CD4-positive, alpha-beta T cell treated with Interleukin-21 for 1 hour (primary cell): ENCODE measurements at regions not wholly inside any gene's neighbourhood (a gene's known extent, or its start where the extent isn't known, plus 50 kb on each side); places are given as distances from the start of the nearest gene placed in this dataset.
"Not testable (repeated sequence)": the region's sequence is repeated elsewhere in the genome, so short reads cannot be mapped to it uniquely, and the experiment has no call there.

Experiments
- DNase-seq: peaks from one replicate; pipeline ENCODE4 v3.0.0-alpha.2; 2020

DNA sequence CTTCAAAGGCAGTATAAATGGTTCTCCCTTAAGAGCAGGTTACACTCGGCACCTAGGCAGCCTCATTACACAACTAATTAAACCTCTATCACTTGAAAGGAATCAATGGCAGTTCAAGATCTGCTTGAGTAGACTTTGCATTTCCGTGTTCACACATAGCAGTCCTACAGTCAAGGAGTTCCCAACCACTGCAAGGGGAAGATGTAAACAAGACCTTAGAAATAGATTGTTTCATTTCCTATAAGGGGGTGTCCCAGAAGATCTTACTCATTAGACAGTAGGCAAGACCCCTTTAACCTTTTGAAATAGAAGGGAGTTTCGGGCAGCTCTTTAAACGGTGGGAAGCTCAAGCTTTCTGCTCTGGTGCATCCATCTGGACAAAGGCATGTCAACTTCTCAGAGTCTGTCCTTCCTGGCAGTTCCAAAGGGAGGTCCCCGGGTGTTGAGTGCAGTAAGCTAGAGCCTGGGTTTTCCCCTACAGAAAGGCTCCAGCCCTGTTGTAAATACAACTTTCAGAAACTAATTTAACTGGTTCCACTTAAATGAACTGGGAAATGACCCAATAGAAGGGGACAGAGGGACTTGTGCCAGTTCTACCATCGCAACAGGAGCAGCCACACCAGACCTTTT is 150.8 kb downstream of the RBMX2 start:
- DNase-seq, result no peak

DNA sequence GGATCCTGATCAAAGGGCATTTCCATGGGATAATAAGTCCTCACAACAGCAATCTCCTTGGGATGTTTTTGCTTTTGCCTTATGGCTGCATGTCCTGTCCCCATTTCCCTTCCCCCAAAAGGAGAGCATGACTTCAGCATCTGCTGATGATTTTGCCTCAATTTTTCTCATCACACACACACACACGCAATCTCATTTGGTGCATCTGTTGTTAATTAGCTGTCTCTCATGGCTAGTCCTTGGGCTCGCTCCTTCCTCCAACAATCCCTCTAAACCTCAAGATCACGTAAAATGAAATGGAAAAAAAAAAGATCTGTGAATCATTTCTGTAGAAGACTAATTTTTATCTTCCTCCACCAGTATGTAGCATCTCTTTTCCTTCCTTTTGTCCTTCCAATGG is 153.6 kb downstream of the RBMX2 start:
- no peak for DNase-seq

DNA sequence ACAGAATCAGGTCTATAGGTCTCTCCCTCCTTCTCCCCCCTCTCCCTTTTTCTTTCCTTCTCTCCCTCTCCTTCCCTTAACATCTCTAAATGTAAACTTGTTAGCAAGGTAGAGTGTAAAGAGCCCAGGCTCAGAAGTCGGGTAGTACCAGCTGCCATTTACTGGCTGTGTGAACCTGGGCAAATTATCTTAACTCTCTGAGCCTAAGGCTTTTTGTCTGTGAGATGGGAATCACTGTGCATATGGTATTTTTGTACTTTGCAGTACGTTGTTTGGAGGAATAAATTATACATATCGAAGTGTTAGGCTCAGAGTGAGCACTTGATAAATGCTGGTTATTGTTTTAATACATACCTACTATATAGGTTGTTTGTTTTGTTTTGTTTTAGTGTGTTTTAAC is 154.0 kb downstream of the RBMX2 start:
- DNase-seq, result no peak

DNA sequence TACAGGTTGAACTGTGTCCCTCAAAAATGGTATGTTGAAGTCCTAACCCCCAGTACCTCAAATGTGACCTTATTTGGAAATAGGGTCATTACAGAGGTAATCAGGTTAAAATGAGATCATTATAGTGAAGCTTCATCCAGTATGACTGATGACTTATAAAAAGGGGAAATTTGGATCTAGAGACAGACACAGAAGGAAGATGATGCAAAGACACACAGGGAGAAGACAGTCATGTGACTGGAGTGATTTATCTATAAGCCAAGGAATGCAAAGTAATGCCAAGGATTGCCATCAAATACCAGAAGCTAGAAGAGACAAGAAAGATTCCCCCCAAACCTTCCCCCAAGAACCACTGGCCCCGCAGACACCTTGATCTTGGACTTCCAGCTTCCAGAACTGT is 155.2 kb downstream of the RBMX2 start:
- no peak for DNase-seq

DNA sequence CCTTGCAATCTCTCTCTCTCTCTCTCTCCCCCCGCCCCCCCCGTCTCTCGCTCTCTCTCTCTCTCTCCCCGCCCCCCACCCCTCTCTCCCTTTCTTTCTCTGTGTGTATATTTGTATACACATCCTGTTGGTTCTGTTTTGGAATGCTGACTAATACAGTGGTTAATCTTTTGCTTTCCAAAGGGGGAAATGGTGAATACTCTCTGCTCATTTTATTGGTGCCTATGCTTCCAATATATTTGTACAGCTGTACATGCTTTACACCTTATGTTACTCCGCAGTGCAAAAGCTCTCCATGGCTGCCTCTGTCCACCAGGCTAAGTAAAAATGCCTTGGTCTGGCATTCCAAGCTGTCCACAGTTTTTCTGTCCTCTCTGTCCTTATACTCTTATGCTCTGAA is 158.8 kb downstream of the RBMX2 start:
- DNase-seq, result no peak

DNA sequence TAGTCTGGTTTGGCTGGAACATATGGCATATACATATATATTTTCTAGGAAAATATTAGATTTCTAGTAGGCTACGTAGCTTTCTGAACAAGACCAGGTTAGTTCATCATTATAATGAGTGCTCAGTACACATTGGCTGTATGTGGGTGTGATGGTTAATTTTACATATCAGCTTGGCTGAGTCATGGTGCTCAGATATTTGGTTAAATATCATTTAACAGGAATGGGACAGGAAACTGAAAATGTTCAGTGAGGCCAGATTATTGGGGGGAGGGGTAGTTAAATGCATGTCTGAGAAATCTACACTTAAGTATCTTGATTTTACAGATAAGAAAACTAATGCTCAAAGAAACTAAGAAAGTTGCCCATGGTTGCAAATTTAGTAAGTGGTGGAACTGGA is 160.1 kb downstream of the RBMX2 start:
- no peak for DNase-seq

DNA sequence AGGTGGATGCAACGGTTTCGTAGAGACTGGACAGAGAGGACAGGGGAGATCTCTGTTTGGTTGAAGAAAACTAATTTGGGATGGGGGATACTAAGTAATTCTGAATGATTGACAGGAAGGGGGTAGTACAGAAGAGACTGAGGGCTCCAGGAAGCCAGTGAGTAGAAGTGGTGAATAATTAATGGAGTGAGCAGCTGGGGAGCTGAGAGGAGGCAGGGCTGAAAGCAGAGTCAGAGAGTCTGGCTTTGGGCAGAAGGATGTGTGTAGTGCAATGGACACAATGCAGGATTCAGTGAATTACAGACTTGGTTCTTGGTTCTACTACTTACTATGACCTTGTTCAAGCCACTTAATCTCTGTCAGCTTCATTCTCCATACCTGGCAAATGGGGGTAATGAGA is 161.7 kb downstream of the RBMX2 start:
- no peak for DNase-seq

DNA sequence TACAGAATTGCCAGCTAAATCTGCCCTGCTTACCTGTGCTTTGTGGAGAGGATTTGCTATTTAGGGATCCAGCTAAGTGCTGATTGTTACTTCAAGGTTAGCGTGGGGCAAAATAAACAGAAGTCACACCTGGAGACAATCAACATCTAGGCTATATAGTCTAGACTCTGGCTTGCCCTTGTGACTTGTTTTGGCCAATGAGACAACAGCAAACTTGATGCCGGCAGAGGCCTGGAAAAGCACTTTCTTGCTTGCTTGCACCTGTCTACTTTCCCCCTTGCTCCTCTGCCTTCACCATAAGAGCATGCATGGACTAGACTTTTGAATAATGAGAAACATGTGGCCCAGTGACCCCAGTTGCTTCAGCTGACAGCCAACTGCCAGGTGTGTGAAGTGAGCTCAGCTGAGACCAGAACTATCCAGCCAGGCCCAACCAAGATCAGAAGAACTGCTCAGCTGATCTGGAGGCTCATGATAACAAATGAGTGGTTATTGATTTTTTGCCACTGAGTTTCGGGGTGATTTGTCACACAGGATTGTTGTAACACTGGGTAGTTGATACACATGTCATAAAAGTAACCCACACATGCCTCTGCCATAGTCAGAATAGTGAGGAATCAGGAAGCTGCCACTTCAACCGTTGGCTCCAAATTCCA is 164.4 kb downstream of the RBMX2 start:
- DNase-seq, result no peak

DNA sequence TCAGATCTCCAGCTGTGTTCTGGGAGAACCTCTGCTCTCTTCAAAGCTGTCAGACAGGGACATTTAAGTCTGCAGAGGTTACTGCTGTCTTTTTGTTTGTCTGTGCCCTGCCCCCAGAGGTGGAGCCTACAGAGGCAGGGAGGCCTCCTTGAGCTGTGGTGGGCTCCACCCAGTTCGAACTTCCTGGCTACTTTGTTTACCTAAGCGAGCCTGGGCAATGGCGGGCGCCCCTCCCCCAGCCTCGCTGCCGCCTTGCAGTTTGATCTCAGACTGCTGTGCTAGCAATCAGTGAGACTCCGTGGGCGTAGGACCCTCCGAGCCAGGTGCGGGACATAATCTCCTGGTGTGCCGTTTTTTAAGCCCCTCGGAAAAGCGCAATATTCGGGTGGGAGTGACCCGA is 171.2 kb downstream of the RBMX2 start:
- DNase-seq, result not testable (repeated sequence)
